Endothelial cell of umbilical vein (primary cell): ENCODE measurements at regions not wholly inside any gene's neighbourhood (a gene's known extent, or its start where the extent isn't known, plus 50 kb on each side); places are given as distances from the start of the nearest gene placed in this dataset.
"Not testable (repeated sequence)": the region's sequence is repeated elsewhere in the genome, so short reads cannot be mapped to it uniquely, and the experiment has no call there.

Experiments used
- BruUV-seq: library from RNA; stranded (reverse); fragments of 400-500 nt; replicated peaks from 2 replicates; lab custom pipeline; 2021; lab: Mats Ljungman, UMichigan
- CTCF ChIA-PET: fragments of 300-600, 350-600 bp; sonication (Branson Sonifier 250); formaldehyde crosslinking; loops from one replicate; lab custom pipeline; 2021; ENCODE audit warnings: antibody characterized with exemption, inconsistent platforms; lab: Charles Lee
- POLR2A ChIA-PET: fragments of 300-600, 350-600 bp; sonication (Branson Sonifier 250); formaldehyde crosslinking; loops from one replicate; lab custom pipeline; 2021; ENCODE audit warnings: antibody characterized with exemption, inconsistent platforms; lab: Charles Lee
- DNase-seq: peaks from one replicate; pipeline ENCODE4 v3.0.0-alpha.2; 2011; ENCODE audit warnings: low read depth, low spot score
- FAIRE-seq: peaks from 2 replicates; lab custom pipeline; 2011; peaks lifted over from hg19 to GRCh38; lab: Jason Lieb, UNC
- H2AFZ ChIP-seq: 2 replicates; pipeline ENCODE4 v1.6.0; 2012; ENCODE audit warnings: low read depth, low read length, control low read depth, inconsistent platforms
- H3K27ac ChIP-seq: 2 replicates; pipeline ENCODE4 v1.5.1; 2011; ENCODE audit warnings: low read depth, mild to moderate bottlenecking, control low read depth, low read length, moderate library complexity; ENCODE audit not compliant: insufficient read depth
- H3K27me3 ChIP-seq, 2 experiments: 2 replicates each; pipeline versions ENCODE4 v1.6.0 to v1.6.1; 2011; ENCODE audit warnings: low read length in 2 of 2, mixed read lengths in 1 of 2; ENCODE audit not compliant: control insufficient read depth in 2 of 2, insufficient read depth in 2 of 2
- H3K36me3 ChIP-seq, 2 experiments: 2 replicates in 1 of 2; 3 replicates in 1 of 2; pipeline ENCODE4 v1.5.1; 2011; ENCODE audit warnings: low read length in 2 of 2, mild to moderate bottlenecking in 1 of 2, moderate library complexity in 1 of 2; ENCODE audit not compliant: control insufficient read depth in 2 of 2, insufficient read depth in 2 of 2; ENCODE audit errors: extremely low read depth in 1 of 2
- H3K4me1 ChIP-seq: 3 replicates; pipeline ENCODE4 v1.5.1; 2011; ENCODE audit warnings: mild to moderate bottlenecking, low read length; ENCODE audit not compliant: control insufficient read depth, insufficient read depth; ENCODE audit errors: extremely low read depth
- H3K4me2 ChIP-seq: 2 replicates; pipeline ENCODE4 v1.6.1; 2011; ENCODE audit warnings: low read length, control low read depth, mixed read lengths; ENCODE audit not compliant: insufficient read depth
- H3K4me3 ChIP-seq, 3 experiments: fragments of 200-600 bp in 1 of 3; sonication (generic), shearing (Covaris generic) in 1 of 3; replicated peaks in 1 of 3; 2 replicates each; pipeline ENCODE4 v1.5.1; 2011 to 2016; ENCODE audit warnings: control low read depth in 3 of 3, low read length in 3 of 3, mild to moderate bottlenecking in 2 of 3, inconsistent platforms in 1 of 3, low read depth in 1 of 3, moderate library complexity in 1 of 3; ENCODE audit not compliant: insufficient read depth in 1 of 3
- H3K79me2 ChIP-seq: 2 replicates; pipeline ENCODE4 v1.6.0; 2012; ENCODE audit warnings: low read length, inconsistent platforms; ENCODE audit not compliant: control insufficient read depth, insufficient read depth
- H3K9ac ChIP-seq: replicated peaks from 2 replicates; pipeline ENCODE3; 2011; ENCODE audit warnings: low read length, control low read depth; ENCODE audit not compliant: insufficient read depth; ENCODE audit errors: extremely low read depth
- H3K9me1 ChIP-seq: replicated peaks from 3 replicates; pipeline ENCODE4 v1.6.0; 2011; ENCODE audit warnings: mild to moderate bottlenecking, low read length; ENCODE audit not compliant: control insufficient read depth, insufficient read depth; ENCODE audit errors: extremely low read depth
- H3K9me3 ChIP-seq: replicated peaks from 2 replicates; pipeline ENCODE4 v1.5.1; 2012; ENCODE audit warnings: low read length, inconsistent platforms; ENCODE audit not compliant: control insufficient read depth, insufficient read depth
- H4K20me1 ChIP-seq: replicated peaks from 2 replicates; pipeline ENCODE3; 2011; ENCODE audit warnings: mild to moderate bottlenecking, low read length; ENCODE audit not compliant: control insufficient read depth, insufficient read depth; ENCODE audit errors: extremely low read depth
- FOS ChIP-seq: IDR thresholded peaks from 2 replicates; pipeline ENCODE4 v1.6.1; 2011; ENCODE audit warnings: mild to moderate bottlenecking, low read length, moderate library complexity, borderline replicate concordance; ENCODE audit not compliant: insufficient read depth
- GATA2 ChIP-seq: IDR thresholded peaks from 2 replicates; pipeline ENCODE4 v1.7.0; 2011; ENCODE audit warnings: low read depth, mild to moderate bottlenecking, moderate library complexity, mixed read lengths, low read length; ENCODE audit not compliant: insufficient read length, insufficient read depth
- JUN ChIP-seq: IDR thresholded peaks from 2 replicates; pipeline ENCODE4 v1.6.1; 2011; ENCODE audit warnings: borderline replicate concordance, low read depth; ENCODE audit not compliant: insufficient read length, insufficient read depth
- MAX ChIP-seq: IDR thresholded peaks from 2 replicates; pipeline ENCODE4 v1.6.1; 2011; ENCODE audit not compliant: insufficient read depth, insufficient read length
- MYC ChIP-seq: IDR thresholded peaks from one replicate; pipeline ENCODE4 v1.6.1; 2011; ENCODE audit warnings: mild to moderate bottlenecking, low read depth, low read length
- POLR2A ChIP-seq: IDR thresholded peaks from 2 replicates; pipeline ENCODE4 v1.6.1; 2012; ENCODE audit warnings: low read depth, mild to moderate bottlenecking, control low read depth, low read length
- POLR2AphosphoS5 ChIP-seq: IDR thresholded peaks from 2 replicates; pipeline ENCODE4 v1.6.1; 2012; ENCODE audit warnings: low read depth, mild to moderate bottlenecking, control low read depth, low read length, moderate library complexity; ENCODE audit not compliant: insufficient read depth
- dilution Hi-C: fragments of 300-500 bp; cut with MboI; formaldehyde crosslinking; loops from one replicate; pipeline ENCODE4 v1.15.0; 2019; ENCODE audit warnings: low sequenced_read_pairs; ENCODE audit not compliant: extremely low pct_ligation_motif_present
- intact Hi-C: fragments of 100-400 bp; cut with micrococcal nuclease; formaldehyde crosslinking; loops from one replicate; pipeline ENCODE4 v1.10.0; 2022
- TF ChIP-seq, protein P1 (sequence below), 2 donors: IDR thresholded peaks; 1 replicate in 1 of 2; 2 replicates in 1 of 2; pipeline ENCODE4 v1.5.1; 2011; ENCODE audit warnings: low read length in 2 of 2, mild to moderate bottlenecking in 2 of 2, moderate library complexity in 2 of 2, control low read depth in 1 of 2, inconsistent platforms in 1 of 2, low read depth in 1 of 2; ENCODE audit not compliant: insufficient read depth in 1 of 2; ENCODE audit errors: extremely low read depth in 1 of 2

GRCh38 chr6:156587071-156587470, 190.1 kb upstream of the ARID1B start:
- TF ChIP-seq GATA2 (no peak), POLR2AphosphoS5 (no peak)
- CTCF ChIA-PET: no interaction called here

DNA sequence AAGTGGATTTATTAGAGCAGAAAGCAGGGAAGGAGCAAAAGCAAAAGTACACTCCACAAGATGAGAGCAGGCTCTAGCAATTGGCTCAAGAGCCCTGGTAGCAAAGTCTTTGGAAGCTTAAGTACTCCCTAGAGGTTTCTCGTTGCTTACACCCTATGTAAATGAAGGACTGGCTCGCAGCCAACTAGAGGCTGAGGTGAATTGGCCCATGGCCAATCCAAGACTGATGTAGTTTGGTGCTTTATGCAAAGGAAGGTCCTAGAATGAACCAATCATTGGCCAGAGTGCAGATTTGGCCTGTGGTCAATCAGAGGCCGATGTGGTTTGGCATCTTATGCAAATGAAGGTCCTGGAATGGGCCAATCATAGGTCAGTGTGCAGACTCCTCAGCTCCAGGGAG, 191.3 kb upstream of the ARID1B start:
- ChIA-PET CTCF (no interaction called here), POLR2A (no interaction called here)
- no peaks in the 10 kb centered on the region for H3K79me2 ChIP-seq
- intact Hi-C loops: no loop called here
- dilution Hi-C loops: no loop called here
- H3K9me3 ChIP-seq: no peaks in the 10 kb centered on the region
- H3K9ac ChIP-seq: no peak overlapping the region
- no peaks in the 10 kb centered on the region for H3K27me3 ChIP-seq
- H3K27ac ChIP-seq: no peak overlapping the region
- H3K9me1 ChIP-seq: no peaks in the 10 kb centered on the region
- no TSS peak for BruUV-seq
- TF ChIP-seq MYC: no peak
- no peak for TF ChIP-seq MAX
- no peak for TF ChIP-seq GATA2
- TF ChIP-seq POLR2AphosphoS5: no peak
- TF ChIP-seq FOS: no peak
- TF ChIP-seq, protein P1, sequence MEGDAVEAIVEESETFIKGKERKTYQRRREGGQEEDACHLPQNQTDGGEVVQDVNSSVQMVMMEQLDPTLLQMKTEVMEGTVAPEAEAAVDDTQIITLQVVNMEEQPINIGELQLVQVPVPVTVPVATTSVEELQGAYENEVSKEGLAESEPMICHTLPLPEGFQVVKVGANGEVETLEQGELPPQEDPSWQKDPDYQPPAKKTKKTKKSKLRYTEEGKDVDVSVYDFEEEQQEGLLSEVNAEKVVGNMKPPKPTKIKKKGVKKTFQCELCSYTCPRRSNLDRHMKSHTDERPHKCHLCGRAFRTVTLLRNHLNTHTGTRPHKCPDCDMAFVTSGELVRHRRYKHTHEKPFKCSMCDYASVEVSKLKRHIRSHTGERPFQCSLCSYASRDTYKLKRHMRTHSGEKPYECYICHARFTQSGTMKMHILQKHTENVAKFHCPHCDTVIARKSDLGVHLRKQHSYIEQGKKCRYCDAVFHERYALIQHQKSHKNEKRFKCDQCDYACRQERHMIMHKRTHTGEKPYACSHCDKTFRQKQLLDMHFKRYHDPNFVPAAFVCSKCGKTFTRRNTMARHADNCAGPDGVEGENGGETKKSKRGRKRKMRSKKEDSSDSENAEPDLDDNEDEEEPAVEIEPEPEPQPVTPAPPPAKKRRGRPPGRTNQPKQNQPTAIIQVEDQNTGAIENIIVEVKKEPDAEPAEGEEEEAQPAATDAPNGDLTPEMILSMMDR (IDR thresholded peaks at IDR 0.05; ENCODE audit: extremely low read depth in 1 of 2, insufficient read depth in 1 of 2, low read depth in 1 of 2, low read length in 2 of 2): no peak
- TF ChIP-seq POLR2A: no peak
- no peak for TF ChIP-seq JUN
- no peaks in the 10 kb centered on the region for H3K4me1 ChIP-seq
- FAIRE-seq (no peak), DNase-seq (no peak)
- H3K36me3 ChIP-seq: no peaks in the 10 kb centered on the region
- H2AFZ ChIP-seq: no peak overlapping the region
- H3K4me3 ChIP-seq: no peak overlapping the region
- no peak overlapping the region for H3K4me2 ChIP-seq
- H4K20me1 ChIP-seq: no peaks in the 10 kb centered on the region

More at GRCh38 chr6:156587071-156587470, 190.1 kb upstream of the ARID1B start:
- no peaks in the 10 kb centered on the region for H3K27me3 ChIP-seq
- intact Hi-C loops (no loop called here), dilution Hi-C loops (no loop called here)
- no TSS peak for BruUV-seq
- no peaks in the 10 kb centered on the region for H3K9me1 ChIP-seq
- H3K36me3 ChIP-seq: no peaks in the 10 kb centered on the region
- no peak overlapping the region for H2AFZ ChIP-seq
- POLR2A ChIA-PET: no interaction called here
- no peak overlapping the region for H3K27ac ChIP-seq
- H3K9me3 ChIP-seq: no peaks in the 10 kb centered on the region
- no peaks in the 10 kb centered on the region for H4K20me1 ChIP-seq
- no peak overlapping the region for H3K4me2 ChIP-seq
- H3K4me1 ChIP-seq: no peaks in the 10 kb centered on the region
- no peak overlapping the region for H3K4me3 ChIP-seq
- no peaks in the 10 kb centered on the region for H3K79me2 ChIP-seq
- DNase-seq: no peak
- FAIRE-seq: no peak
- H3K9ac ChIP-seq: no peak overlapping the region

DNA sequence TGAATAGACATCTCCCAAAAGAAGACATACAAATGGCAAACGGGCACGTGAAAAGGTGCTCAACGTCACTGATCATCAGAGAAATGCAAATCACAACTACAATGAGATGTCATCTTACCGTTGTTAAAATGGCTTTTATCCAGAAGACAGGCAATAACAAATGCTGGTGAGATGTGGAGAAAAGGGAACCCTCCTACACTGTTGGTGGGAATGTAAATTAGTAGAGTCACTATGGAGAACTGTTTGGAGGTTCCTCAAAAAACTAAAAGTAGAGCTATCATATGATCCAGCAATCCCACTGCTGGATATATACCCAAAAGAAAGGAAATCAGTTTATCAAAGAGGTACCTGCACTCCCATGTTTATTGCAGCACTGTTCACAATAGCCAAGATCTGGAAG, 193.1 kb upstream of the ARID1B start:
- DNase-seq, H3K27ac ChIP-seq, H3K9me1 ChIP-seq, H3K27me3 ChIP-seq, CTCF ChIA-PET, H3K4me3 ChIP-seq, H3K9me3 ChIP-seq, dilution Hi-C loops, H3K79me2 ChIP-seq, POLR2A ChIA-PET, H3K4me1 ChIP-seq, H3K4me2 ChIP-seq, BruUV-seq, FAIRE-seq, H3K9ac ChIP-seq, intact Hi-C loops, H4K20me1 ChIP-seq, H2AFZ ChIP-seq, H3K36me3 ChIP-seq: not testable (repeated sequence)
